Endothelial cell of umbilical vein (primary cell): ENCODE measurements at regions not wholly inside any gene's neighbourhood (a gene's known extent, or its start where the extent isn't known, plus 50 kb on each side); places are given as distances from the start of the nearest gene placed in this dataset.

Experiments
- BruUV-seq: library from RNA; stranded (reverse); fragments of 400-500 nt; replicated peaks from 2 replicates; lab custom pipeline; 2021; lab: Mats Ljungman, UMichigan
- CTCF ChIA-PET: fragments of 300-600, 350-600 bp; sonication (Branson Sonifier 250); formaldehyde crosslinking; loops from one replicate; lab custom pipeline; 2021; ENCODE audit warnings: antibody characterized with exemption, inconsistent platforms; lab: Charles Lee
- POLR2A ChIA-PET: fragments of 300-600, 350-600 bp; sonication (Branson Sonifier 250); formaldehyde crosslinking; loops from one replicate; lab custom pipeline; 2021; ENCODE audit warnings: antibody characterized with exemption, inconsistent platforms; lab: Charles Lee
- DNase-seq: peaks from one replicate; pipeline ENCODE4 v3.0.0-alpha.2; 2011; ENCODE audit warnings: low read depth, low spot score
- FAIRE-seq: peaks from 2 replicates; lab custom pipeline; 2011; peaks lifted over from hg19 to GRCh38; lab: Jason Lieb, UNC
- H2AFZ ChIP-seq: 2 replicates; pipeline ENCODE4 v1.6.0; 2012; ENCODE audit warnings: low read depth, low read length, control low read depth, inconsistent platforms
- H3K27ac ChIP-seq: 2 replicates; pipeline ENCODE4 v1.5.1; 2011; ENCODE audit warnings: low read depth, mild to moderate bottlenecking, control low read depth, low read length, moderate library complexity; ENCODE audit not compliant: insufficient read depth
- H3K27me3 ChIP-seq, 2 experiments: 2 replicates each; pipeline versions ENCODE4 v1.6.0 to v1.6.1; 2011; ENCODE audit warnings: low read length in 2 of 2, mixed read lengths in 1 of 2; ENCODE audit not compliant: control insufficient read depth in 2 of 2, insufficient read depth in 2 of 2
- H3K36me3 ChIP-seq, 2 experiments: 2 replicates in 1 of 2; 3 replicates in 1 of 2; pipeline ENCODE4 v1.5.1; 2011; ENCODE audit warnings: low read length in 2 of 2, mild to moderate bottlenecking in 1 of 2, moderate library complexity in 1 of 2; ENCODE audit not compliant: control insufficient read depth in 2 of 2, insufficient read depth in 2 of 2; ENCODE audit errors: extremely low read depth in 1 of 2
- H3K4me1 ChIP-seq: 3 replicates; pipeline ENCODE4 v1.5.1; 2011; ENCODE audit warnings: mild to moderate bottlenecking, low read length; ENCODE audit not compliant: control insufficient read depth, insufficient read depth; ENCODE audit errors: extremely low read depth
- H3K4me2 ChIP-seq: 2 replicates; pipeline ENCODE4 v1.6.1; 2011; ENCODE audit warnings: low read length, control low read depth, mixed read lengths; ENCODE audit not compliant: insufficient read depth
- H3K4me3 ChIP-seq, 3 experiments: fragments of 200-600 bp in 1 of 3; sonication (generic), shearing (Covaris generic) in 1 of 3; replicated peaks in 1 of 3; 2 replicates each; pipeline ENCODE4 v1.5.1; 2011 to 2016; ENCODE audit warnings: control low read depth in 3 of 3, low read length in 3 of 3, mild to moderate bottlenecking in 2 of 3, inconsistent platforms in 1 of 3, low read depth in 1 of 3, moderate library complexity in 1 of 3; ENCODE audit not compliant: insufficient read depth in 1 of 3
- H3K79me2 ChIP-seq: 2 replicates; pipeline ENCODE4 v1.6.0; 2012; ENCODE audit warnings: low read length, inconsistent platforms; ENCODE audit not compliant: control insufficient read depth, insufficient read depth
- H3K9ac ChIP-seq: replicated peaks from 2 replicates; pipeline ENCODE3; 2011; ENCODE audit warnings: low read length, control low read depth; ENCODE audit not compliant: insufficient read depth; ENCODE audit errors: extremely low read depth
- H3K9me1 ChIP-seq: replicated peaks from 3 replicates; pipeline ENCODE4 v1.6.0; 2011; ENCODE audit warnings: mild to moderate bottlenecking, low read length; ENCODE audit not compliant: control insufficient read depth, insufficient read depth; ENCODE audit errors: extremely low read depth
- H3K9me3 ChIP-seq: replicated peaks from 2 replicates; pipeline ENCODE4 v1.5.1; 2012; ENCODE audit warnings: low read length, inconsistent platforms; ENCODE audit not compliant: control insufficient read depth, insufficient read depth
- H4K20me1 ChIP-seq: replicated peaks from 2 replicates; pipeline ENCODE3; 2011; ENCODE audit warnings: mild to moderate bottlenecking, low read length; ENCODE audit not compliant: control insufficient read depth, insufficient read depth; ENCODE audit errors: extremely low read depth
- EZH2 ChIP-seq: IDR thresholded peaks from 2 replicates; pipeline ENCODE4 v1.6.1; 2012; ENCODE audit warnings: borderline replicate concordance, low read depth, mild to moderate bottlenecking, moderate library complexity, low read length, inconsistent platforms; ENCODE audit not compliant: severe bottlenecking
- FOS ChIP-seq: IDR thresholded peaks from 2 replicates; pipeline ENCODE4 v1.6.1; 2011; ENCODE audit warnings: mild to moderate bottlenecking, low read length, moderate library complexity, borderline replicate concordance; ENCODE audit not compliant: insufficient read depth
- GATA2 ChIP-seq: IDR thresholded peaks from 2 replicates; pipeline ENCODE4 v1.7.0; 2011; ENCODE audit warnings: low read depth, mild to moderate bottlenecking, moderate library complexity, mixed read lengths, low read length; ENCODE audit not compliant: insufficient read length, insufficient read depth
- JUN ChIP-seq: IDR thresholded peaks from 2 replicates; pipeline ENCODE4 v1.6.1; 2011; ENCODE audit warnings: borderline replicate concordance, low read depth; ENCODE audit not compliant: insufficient read length, insufficient read depth
- MYC ChIP-seq: IDR thresholded peaks from one replicate; pipeline ENCODE4 v1.6.1; 2011; ENCODE audit warnings: mild to moderate bottlenecking, low read depth, low read length
- POLR2A ChIP-seq: IDR thresholded peaks from 2 replicates; pipeline ENCODE4 v1.6.1; 2012; ENCODE audit warnings: low read depth, mild to moderate bottlenecking, control low read depth, low read length
- POLR2AphosphoS5 ChIP-seq: IDR thresholded peaks from 2 replicates; pipeline ENCODE4 v1.6.1; 2012; ENCODE audit warnings: low read depth, mild to moderate bottlenecking, control low read depth, low read length, moderate library complexity; ENCODE audit not compliant: insufficient read depth
- dilution Hi-C: fragments of 300-500 bp; cut with MboI; formaldehyde crosslinking; loops from one replicate; pipeline ENCODE4 v1.15.0; 2019; ENCODE audit warnings: low sequenced_read_pairs; ENCODE audit not compliant: extremely low pct_ligation_motif_present
- intact Hi-C: fragments of 100-400 bp; cut with micrococcal nuclease; formaldehyde crosslinking; loops from one replicate; pipeline ENCODE4 v1.10.0; 2022
- TF ChIP-seq, protein P1 (sequence below): IDR thresholded peaks from 2 replicates; pipeline ENCODE4 v1.6.1; 2011; ENCODE audit not compliant: insufficient read depth, insufficient read length
- TF ChIP-seq, protein P2 (sequence below), 2 donors: IDR thresholded peaks; 1 replicate in 1 of 2; 2 replicates in 1 of 2; pipeline ENCODE4 v1.5.1; 2011; ENCODE audit warnings: low read length in 2 of 2, mild to moderate bottlenecking in 2 of 2, moderate library complexity in 2 of 2, control low read depth in 1 of 2, inconsistent platforms in 1 of 2, low read depth in 1 of 2; ENCODE audit not compliant: insufficient read depth in 1 of 2; ENCODE audit errors: extremely low read depth in 1 of 2

DNA sequence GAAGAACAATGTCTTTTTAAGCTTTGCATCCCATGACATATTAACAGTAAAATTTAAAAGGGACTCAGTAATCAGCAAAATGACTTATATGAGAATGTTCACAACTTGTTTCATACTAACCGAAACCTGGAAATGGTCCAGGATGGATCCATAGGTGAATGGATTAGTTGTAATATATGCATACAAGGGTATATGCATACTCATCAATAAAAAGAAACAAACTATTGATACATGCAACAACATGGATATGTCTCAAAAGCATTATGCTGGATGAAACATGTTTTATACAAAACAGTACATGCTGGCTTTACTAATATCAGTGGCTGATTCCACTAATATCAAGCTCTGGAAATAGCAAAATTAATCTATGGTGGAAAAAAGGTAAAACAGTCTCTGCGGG, 108.5 kb upstream of the HIVEP1 start:
- H3K9ac ChIP-seq: no peak overlapping the region
- BruUV-seq: no TSS peak

More for the DNA sequence above, 108.5 kb upstream of the HIVEP1 start:
- no peaks in the 10 kb centered on the region for H4K20me1 ChIP-seq
- H3K4me1 ChIP-seq: no peaks in the 10 kb centered on the region
- POLR2A ChIA-PET: no interaction called here
- H3K27me3 ChIP-seq: no peaks in the 10 kb centered on the region
- intact Hi-C loops: no loop called here
- no peak for FAIRE-seq
- H2AFZ ChIP-seq: no peak overlapping the region
- H3K4me2 ChIP-seq: no peak overlapping the region
- TF ChIP-seq POLR2A (no peak), MYC (no peak), EZH2 (no peak), FOS (no peak), POLR2AphosphoS5 (no peak), GATA2 (no peak), JUN (no peak)
- TF ChIP-seq, protein P1, sequence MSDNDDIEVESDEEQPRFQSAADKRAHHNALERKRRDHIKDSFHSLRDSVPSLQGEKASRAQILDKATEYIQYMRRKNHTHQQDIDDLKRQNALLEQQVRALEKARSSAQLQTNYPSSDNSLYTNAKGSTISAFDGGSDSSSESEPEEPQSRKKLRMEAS: no peak
- TF ChIP-seq, protein P2, sequence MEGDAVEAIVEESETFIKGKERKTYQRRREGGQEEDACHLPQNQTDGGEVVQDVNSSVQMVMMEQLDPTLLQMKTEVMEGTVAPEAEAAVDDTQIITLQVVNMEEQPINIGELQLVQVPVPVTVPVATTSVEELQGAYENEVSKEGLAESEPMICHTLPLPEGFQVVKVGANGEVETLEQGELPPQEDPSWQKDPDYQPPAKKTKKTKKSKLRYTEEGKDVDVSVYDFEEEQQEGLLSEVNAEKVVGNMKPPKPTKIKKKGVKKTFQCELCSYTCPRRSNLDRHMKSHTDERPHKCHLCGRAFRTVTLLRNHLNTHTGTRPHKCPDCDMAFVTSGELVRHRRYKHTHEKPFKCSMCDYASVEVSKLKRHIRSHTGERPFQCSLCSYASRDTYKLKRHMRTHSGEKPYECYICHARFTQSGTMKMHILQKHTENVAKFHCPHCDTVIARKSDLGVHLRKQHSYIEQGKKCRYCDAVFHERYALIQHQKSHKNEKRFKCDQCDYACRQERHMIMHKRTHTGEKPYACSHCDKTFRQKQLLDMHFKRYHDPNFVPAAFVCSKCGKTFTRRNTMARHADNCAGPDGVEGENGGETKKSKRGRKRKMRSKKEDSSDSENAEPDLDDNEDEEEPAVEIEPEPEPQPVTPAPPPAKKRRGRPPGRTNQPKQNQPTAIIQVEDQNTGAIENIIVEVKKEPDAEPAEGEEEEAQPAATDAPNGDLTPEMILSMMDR (IDR thresholded peaks at IDR 0.05; ENCODE audit: extremely low read depth in 1 of 2, insufficient read depth in 1 of 2, low read depth in 1 of 2, low read length in 2 of 2): no peak
- H3K27ac ChIP-seq: no peak overlapping the region
- CTCF ChIA-PET: no interaction called here
- H3K9me3 ChIP-seq: no peaks in the 10 kb centered on the region
- dilution Hi-C loops: no loop called here
- no peaks in the 10 kb centered on the region for H3K79me2 ChIP-seq
- no peak for DNase-seq
- H3K36me3 ChIP-seq: no peaks in the 10 kb centered on the region
- H3K4me3 ChIP-seq: no peak overlapping the region
- no peaks in the 10 kb centered on the region for H3K9me1 ChIP-seq
